K562 (cell line): ENCODE measurements at regions not wholly inside any gene's neighbourhood (a gene's known extent, or its start where the extent isn't known, plus 50 kb on each side); places are given as distances from the start of the nearest gene placed in this dataset.

Experiments used
- ATAC-seq: fragments of 200-7000 bp; cut with Tn5 transposase; 3 replicates; pipeline ENCODE4 v1.9.1; 2020; ENCODE audit warnings: moderate library complexity
- BruUV-seq: library from RNA; stranded (reverse); fragments of 400-500 nt; replicated peaks from 2 replicates; lab custom pipeline; 2021; lab: Mats Ljungman, UMichigan
- CTCF ChIA-PET: fragments of 300-600 bp; formaldehyde crosslinking; extraction: SDS; loops from one replicate; lab custom pipeline; 2021; ENCODE audit warnings: low intra/inter-chr PET ratio; lab: Yijun Ruan, JAX
- POLR2A ChIA-PET: fragments of 300-600, 350-650 bp; sonication (Branson Sonifier 250); formaldehyde crosslinking; extraction: SDS; loops from one replicate; lab custom pipeline; 2021; ENCODE audit warnings: antibody characterized with exemption, inconsistent platforms; lab: Yijun Ruan, JAX
- DNase-seq, 4 experiments: peaks; one replicate each; pipeline versions ENCODE4 v3.0.0 to v3.0.0-alpha.2; 2011 to 2018; ENCODE audit warnings: low spot score in 3 of 4, mixed read lengths in 3 of 4; ENCODE audit errors: extremely low read depth in 1 of 4
- FAIRE-seq: peaks from 2 replicates; lab custom pipeline; 2011; peaks lifted over from hg19 to GRCh38; lab: Jason Lieb, UNC
- H2AFZ ChIP-seq: 2 replicates; pipeline ENCODE4 v1.6.0; 2011; ENCODE audit warnings: low read depth, low read length, control low read depth, inconsistent platforms
- H3K27ac ChIP-seq: fragments of 200-600 bp; 3 replicates; pipeline ENCODE4 v1.8.0; 2011; ENCODE audit warnings: low read depth, mild to moderate bottlenecking, control low read depth, inconsistent platforms, low read length, moderate library complexity, mixed read lengths; ENCODE audit errors: extremely low read depth
- H3K27me3 ChIP-seq, 2 experiments: fragments of 300-600 bp in 1 of 2; 2 replicates in 1 of 2; 3 replicates in 1 of 2; pipeline versions ENCODE4 v1.6.0 to v1.8.0; 2011; ENCODE audit warnings: inconsistent platforms in 2 of 2, low read length in 2 of 2, mild to moderate bottlenecking in 1 of 2, mixed read lengths in 1 of 2, moderate library complexity in 1 of 2; ENCODE audit not compliant: control insufficient read depth in 2 of 2, insufficient read depth in 2 of 2
- H3K36me3 ChIP-seq: fragments of 300-600 bp; 3 replicates; pipeline ENCODE4 v1.8.0; 2011; ENCODE audit warnings: mild to moderate bottlenecking, low read length, inconsistent platforms; ENCODE audit not compliant: control insufficient read depth, insufficient read depth
- H3K4me1 ChIP-seq, 2 experiments: fragments of 200-600 bp in 1 of 2; replicated peaks in 1 of 2; 2 replicates in 1 of 2; 3 replicates in 1 of 2; pipeline versions ENCODE4 v1.5.1 to v1.8.0; 2011; ENCODE audit warnings: inconsistent platforms in 2 of 2, low read length in 2 of 2, mild to moderate bottlenecking in 1 of 2, mixed read lengths in 1 of 2, moderate library complexity in 1 of 2; ENCODE audit not compliant: control insufficient read depth in 2 of 2, insufficient read depth in 2 of 2
- H3K4me2 ChIP-seq: 2 replicates; pipeline ENCODE4 v1.6.1; 2011; ENCODE audit warnings: low read length, control low read depth, inconsistent platforms, mixed read lengths; ENCODE audit not compliant: insufficient read depth
- H3K4me3 ChIP-seq: fragments of 200-600 bp; sonication (generic), shearing (Covaris generic); 2 replicates; pipeline ENCODE4 v1.5.1; 2016; ENCODE audit warnings: control low read depth, inconsistent platforms
- H3K79me2 ChIP-seq: fragments of 200-600 bp; 3 replicates; pipeline ENCODE4 v1.8.0; 2011; ENCODE audit warnings: low read length, inconsistent platforms; ENCODE audit not compliant: control insufficient read depth, insufficient read depth
- H3K9ac ChIP-seq, 2 experiments: 2 replicates each; pipeline versions ENCODE4 v1.6.0 to v1.6.1; 2011; ENCODE audit warnings: low read depth in 2 of 2, low read length in 2 of 2, control low read depth in 1 of 2, inconsistent platforms in 1 of 2, mild to moderate bottlenecking in 1 of 2, mixed read lengths in 1 of 2; ENCODE audit not compliant: insufficient read depth in 1 of 2
- H3K9me1 ChIP-seq: one replicate; pipeline ENCODE4 v1.6.0; 2011; ENCODE audit warnings: inconsistent platforms, mild to moderate bottlenecking, low read length, moderate library complexity; ENCODE audit not compliant: control insufficient read depth, insufficient read depth
- H3K9me3 ChIP-seq: replicated peaks from 2 replicates; pipeline ENCODE4 v1.5.1; 2011; ENCODE audit warnings: low read depth, low read length, inconsistent platforms; ENCODE audit not compliant: control insufficient read depth, insufficient read depth
- H4K20me1 ChIP-seq: replicated peaks from 2 replicates; pipeline ENCODE4 v1.6.1; 2011; ENCODE audit warnings: low read length, inconsistent platforms, mixed read lengths; ENCODE audit not compliant: control insufficient read depth, insufficient read depth
- CREB5 ChIP-seq: fragments of 250-450 bp; sonication (Bioruptor Pico); IDR thresholded peaks from 2 replicates; pipeline ENCODE4 v1.5.0; 2020; ENCODE audit warnings: mild to moderate bottlenecking
- EP300 ChIP-seq: IDR thresholded peaks from 2 replicates; pipeline ENCODE4 v1.6.1; 2012; ENCODE audit warnings: low read length, improper control_type of control experiment
- GTF2A2 ChIP-seq: IDR thresholded peaks from 2 replicates; pipeline ENCODE4 v1.6.1; 2016; ENCODE audit warnings: mild to moderate bottlenecking, missing genetic modification characterization, missing compliant biosample characterization
- MAFG ChIP-seq: fragments of 450-650 bp; conservative IDR thresholded peaks from 2 replicates; pipeline ENCODE4 v1.6.1; 2016; ENCODE audit warnings: missing genetic modification characterization, missing compliant biosample characterization
- MLLT1 ChIP-seq, 2 experiments: fragments of 450-650 bp; IDR thresholded peaks; 2 replicates each; pipeline ENCODE4 v1.6.1; 2016
- NCOA4 ChIP-seq: fragments of 450-650 bp; IDR thresholded peaks from 2 replicates; pipeline ENCODE4 v1.6.1; 2018; ENCODE audit warnings: mild to moderate bottlenecking; ENCODE audit not compliant: partially characterized antibody
- RERE ChIP-seq: sonication (generic); formaldehyde crosslinking; IDR thresholded peaks from 2 replicates; pipeline ENCODE4 v1.8.0; 2023; ENCODE audit warnings: missing genetic modification reagents, mild to moderate bottlenecking, borderline replicate concordance
- SPI1 ChIP-seq: IDR thresholded peaks from 2 replicates; pipeline ENCODE4 v1.6.1; 2011; ENCODE audit warnings: low read depth, low read length, control low read depth, borderline replicate concordance
- ZNF780A ChIP-seq: fragments of 250-450 bp; sonication (Bioruptor Pico); IDR thresholded peaks from 2 replicates; pipeline ENCODE4 v1.5.0; 2021; ENCODE audit warnings: mild to moderate bottlenecking
- WGBS: fragments of 100-300 bp; shearing (Covaris generic); methylation state at CpG from one replicate; pipeline ENCODE4 v1.1.6; 2016; ENCODE audit warnings: low coverage, mixed read lengths; ENCODE audit not compliant: insufficient coverage; ENCODE audit errors: missing lambda C conversion rate; 5-methylcytosine and 5-hydroxymethylcytosine counted together
- in situ Hi-C: fragments of 300-500 bp; cut with MboI; formaldehyde crosslinking; loops from 4 replicates; pipeline ENCODE4 v1.15.0; 2018; ENCODE audit warnings: inconsistent platforms, mixed read lengths
- intact Hi-C: fragments of 100-400 bp; cut with micrococcal nuclease; formaldehyde crosslinking; loops from 2 replicates; pipeline ENCODE4 v1.14.2; 2022

GRCh38 chrX:13239272-13239671 lies 80.6 kb downstream of the ATXN3L start:
- H3K4me1 ChIP-seq: peaks cover 0 to 19% of the 10 kb centered on the region in 2 experiments; a peak in 4 of 5 replicates
- in situ Hi-C loops (no loop called here), intact Hi-C loops (no loop called here)
- H3K36me3 ChIP-seq: no peaks in the 10 kb centered on the region
- WGBS: 20% methylated on average over 4 of the region's 5 CpGs
- H3K4me2 ChIP-seq: no peak overlapping the region
- H3K79me2 ChIP-seq: no peaks in the 10 kb centered on the region
- H3K4me3 ChIP-seq: no peak overlapping the region
- peak overlapping the region; percentile 38 for H2AFZ ChIP-seq
- no peak overlapping the region for H3K9ac ChIP-seq
- no peak for ATAC-seq
- ChIA-PET CTCF (no interaction called here), POLR2A (interaction anchor here (0.5 to 2.4 kb wide), 6 partner anchors 11 to 271 kb away, joined by 3 to 8 read pairs (median 3); no protein-coding TSS in a partner anchor)
- no peaks in the 10 kb centered on the region for H3K27me3 ChIP-seq
- H3K27ac ChIP-seq: no peak overlapping the region
- no TSS peak for BruUV-seq
- DNase-seq: no peak
- H3K9me3 ChIP-seq: no peaks in the 10 kb centered on the region
- H4K20me1 ChIP-seq: no peaks in the 10 kb centered on the region
- FAIRE-seq: no peak
- H3K9me1 ChIP-seq: no peaks in the 10 kb centered on the region
- no peak for TF ChIP-seq GTF2A2 (tag)
- no peak for TF ChIP-seq MAFG (tag)
- TF ChIP-seq SPI1: no peak
- TF ChIP-seq NCOA4: no peak
- TF ChIP-seq CREB5 (CRISPR knock-in tag): no peak
- TF ChIP-seq RERE (CRISPR knock-in tag): no peak
- TF ChIP-seq EP300: no peak
- TF ChIP-seq ZNF780A (CRISPR knock-in tag): no peak
- TF ChIP-seq MLLT1 (IDR thresholded peaks at IDR 0.05): no peak
